CD14-positive monocyte (primary cell): ENCODE measurements at regions not wholly inside any gene's neighbourhood (a gene's known extent, or its start where the extent isn't known, plus 50 kb on each side); places are given as distances from the start of the nearest gene placed in this dataset.

Experiments
- DNase-seq, 3 donors: peaks; one replicate each; pipeline ENCODE4 v3.0.0-alpha.2; 2011 to 2022
- H2AFZ ChIP-seq: 2 replicates; pipeline ENCODE4 v1.6.0; 2012; ENCODE audit warnings: mild to moderate bottlenecking, low read depth, low read length, inconsistent platforms; ENCODE audit not compliant: insufficient read depth, poor library complexity, severe bottlenecking
- H3K27ac ChIP-seq, 2 donors: 1 replicate in 1 of 2; 2 replicates in 1 of 2; pipeline ENCODE4 v1.5.1; 2012 to 2013; ENCODE audit warnings: low read length in 2 of 2, control low read depth in 1 of 2, inconsistent platforms in 1 of 2, low read depth in 1 of 2, mild to moderate bottlenecking in 1 of 2
- H3K27me3 ChIP-seq, 2 donors: one replicate each; pipeline versions ENCODE4 v1.6.0 to v1.6.1; 2011 to 2013; ENCODE audit warnings: low read length in 2 of 2; ENCODE audit not compliant: control insufficient read depth in 2 of 2, insufficient read depth in 2 of 2
- H3K36me3 ChIP-seq, 2 donors: replicated peaks in 1 of 2; 1 replicate in 1 of 2; 2 replicates in 1 of 2; pipeline versions ENCODE4 v1.5.1 to v1.6.1; 2012 to 2013; ENCODE audit warnings: low read length in 2 of 2, control low read depth in 1 of 2, inconsistent platforms in 1 of 2, mild to moderate bottlenecking in 1 of 2; ENCODE audit not compliant: insufficient read depth in 2 of 2, control insufficient read depth in 1 of 2
- H3K4me1 ChIP-seq, 2 donors: 1 replicate in 1 of 2; 2 replicates in 1 of 2; pipeline versions ENCODE4 v1.5.1 to v1.6.1; 2012 to 2013; ENCODE audit warnings: low read length in 2 of 2, control low read depth in 1 of 2, inconsistent platforms in 1 of 2, mild to moderate bottlenecking in 1 of 2, moderate library complexity in 1 of 2; ENCODE audit not compliant: insufficient read depth in 2 of 2, control insufficient read depth in 1 of 2
- H3K4me2 ChIP-seq: replicated peaks from 2 replicates; pipeline ENCODE3; 2012; ENCODE audit warnings: low read length, moderate library complexity, mild to moderate bottlenecking; ENCODE audit not compliant: poor library complexity, severe bottlenecking; ENCODE audit errors: extremely low read depth
- H3K4me3 ChIP-seq, 3 experiments: fragments of 200-600 bp in 1 of 3; sonication (generic) in 1 of 3; replicated peaks in 1 of 3; 1 replicate in 2 of 3; 2 replicates in 1 of 3; pipeline ENCODE4 v1.5.1; 2011 to 2013; ENCODE audit warnings: low read length in 3 of 3, mild to moderate bottlenecking in 3 of 3, control low read depth in 2 of 3, low read depth in 2 of 3, inconsistent platforms in 1 of 3, moderate library complexity in 1 of 3
- H3K79me2 ChIP-seq: 2 replicates; pipeline ENCODE4 v1.6.0; 2012; ENCODE audit warnings: mild to moderate bottlenecking, control low read depth, inconsistent platforms, low read length, moderate library complexity; ENCODE audit not compliant: insufficient read depth
- H3K9ac ChIP-seq: 2 replicates; pipeline ENCODE4 v1.6.0; 2017; ENCODE audit warnings: low read length, mild to moderate bottlenecking; ENCODE audit not compliant: insufficient read depth, poor library complexity, severe bottlenecking
- H3K9me3 ChIP-seq, 2 donors: replicated peaks in 1 of 2; 1 replicate in 1 of 2; 2 replicates in 1 of 2; pipeline versions ENCODE4 v1.5.1 to v1.6.1; 2012 to 2013; ENCODE audit warnings: low read length in 2 of 2, control low read depth in 1 of 2; ENCODE audit not compliant: control insufficient read depth in 1 of 2, insufficient read depth in 1 of 2
- H4K20me1 ChIP-seq: 2 replicates; pipeline ENCODE4 v1.6.0; 2012; ENCODE audit warnings: mild to moderate bottlenecking, low read length, control low read depth, moderate library complexity; ENCODE audit not compliant: insufficient read depth
- H3K27ac Mint-ChIP-seq, 7 donors: one replicate each; pipeline ENCODE4 v1.8.0; 2020; ENCODE audit warnings: mild to moderate bottlenecking in 7 of 7, mixed read lengths in 7 of 7, moderate library complexity in 6 of 7, inconsistent platforms in 2 of 7
- H3K27me3 Mint-ChIP-seq, 3 donors: one replicate each; pipeline ENCODE4 v1.8.0; 2021 to 2022; ENCODE audit warnings: low read depth in 3 of 3, mild to moderate bottlenecking in 3 of 3, mixed read lengths in 3 of 3, moderate library complexity in 3 of 3, inconsistent platforms in 1 of 3
- H3K36me3 Mint-ChIP-seq, 2 donors: one replicate each; pipeline ENCODE4 v1.8.0; 2020; ENCODE audit warnings: mixed read lengths in 2 of 2, inconsistent platforms in 1 of 2, mild to moderate bottlenecking in 1 of 2
- H3K4me1 Mint-ChIP-seq: one replicate; pipeline ENCODE4 v1.8.0; 2020; ENCODE audit warnings: mild to moderate bottlenecking, mixed read lengths
- H3K4me3 Mint-ChIP-seq, 2 donors: one replicate each; pipeline ENCODE4 v1.8.0; 2020; ENCODE audit warnings: mild to moderate bottlenecking in 2 of 2, mixed read lengths in 2 of 2, moderate library complexity in 1 of 2
- H3K9me3 Mint-ChIP-seq, 7 donors: one replicate each; pipeline ENCODE4 v1.8.0; 2020 to 2022; ENCODE audit warnings: mixed read lengths in 7 of 7, mild to moderate bottlenecking in 6 of 7, moderate library complexity in 6 of 7, inconsistent platforms in 2 of 7
- WGBS: methylation state at CpG from one replicate; pipeline ENCODE4 v1.1.5; 2013; ENCODE audit warnings: missing lambda C conversion rate; ENCODE audit not compliant: insufficient coverage; 5-methylcytosine and 5-hydroxymethylcytosine counted together
- intact Hi-C, 2 donors: fragments of 100-400 bp; cut with micrococcal nuclease; formaldehyde crosslinking; loops; one replicate each; pipeline versions ENCODE4 v1.15.0 to v1.15.1; 2023
- TF ChIP-seq, protein P1 (sequence below): fragments of 200-600 bp; IDR thresholded peaks from one replicate; pipeline ENCODE4 v1.8.0; 2022; ENCODE audit warnings: antibody characterized with exemption, mild to moderate bottlenecking

DNA sequence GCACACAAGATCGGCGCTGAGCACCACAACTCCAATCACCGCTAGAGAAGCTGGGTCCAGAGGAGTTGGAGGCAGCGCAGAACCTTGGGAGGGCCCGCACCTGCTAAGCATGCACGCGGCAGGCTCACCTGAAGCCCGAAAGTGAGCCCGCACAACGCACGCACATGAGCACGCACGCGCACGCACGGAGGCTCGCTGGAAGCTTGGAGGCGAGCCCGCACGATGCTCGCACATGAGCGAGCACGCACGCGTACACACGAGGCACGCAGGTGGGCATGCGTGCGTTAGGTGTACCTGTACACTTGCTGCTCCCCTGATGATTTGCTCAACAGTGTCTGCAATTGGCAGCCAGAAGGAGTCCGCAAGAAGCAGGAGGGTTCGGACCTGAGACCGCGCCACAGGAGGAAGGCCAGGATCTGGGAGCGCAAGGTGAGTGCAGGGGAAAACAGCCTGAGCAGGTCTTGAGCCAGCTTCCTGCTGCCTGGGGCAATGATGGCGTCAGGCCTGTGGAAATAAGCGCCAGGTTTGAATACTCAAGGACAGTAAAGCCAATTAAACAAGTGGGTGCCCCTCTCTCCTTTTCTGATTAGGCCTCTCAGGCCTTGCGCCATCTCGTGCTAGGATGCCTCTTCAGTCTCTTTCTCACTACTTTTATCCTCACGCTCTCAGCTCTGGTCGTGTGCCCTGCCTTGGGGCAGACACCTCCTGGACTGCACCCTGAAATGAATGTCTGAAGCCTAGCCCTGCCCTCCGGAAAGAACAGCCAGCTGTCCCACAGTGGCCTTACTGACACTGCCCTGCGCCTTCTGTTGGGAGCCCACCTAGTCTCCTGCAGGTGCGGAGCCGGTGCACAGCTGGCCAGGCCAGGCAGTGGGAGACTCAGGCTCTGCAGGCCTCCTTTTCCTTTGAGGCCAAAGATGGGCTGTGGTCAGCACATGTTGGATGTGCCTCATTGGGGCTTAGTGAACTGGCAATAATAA lies 340.4 kb downstream of the CDC5L start:
- Mint-ChIP-seq H3K4me3 (no peak overlapping the region), H3K27me3 (peaks cover 0 to 1% (median 0%) of the 10 kb centered on the region in 3 donors), H3K4me1 (peaks cover 4% of the 10 kb centered on the region), H3K36me3 (no peaks in the 10 kb centered on the region), H3K27ac (peak overlapping the region in 1 of 7 donors; percentile 1), H3K9me3 (peaks cover 0 to 2% (median 0%) of the 10 kb centered on the region in 7 donors)
- intact Hi-C loops, result no loop called here
- H3K36me3 ChIP-seq, result no peaks in the 10 kb centered on the region
- no peaks in the 10 kb centered on the region for H3K27me3 ChIP-seq
- H3K4me2 ChIP-seq, result no peak overlapping the region
- TF ChIP-seq, protein P1, sequence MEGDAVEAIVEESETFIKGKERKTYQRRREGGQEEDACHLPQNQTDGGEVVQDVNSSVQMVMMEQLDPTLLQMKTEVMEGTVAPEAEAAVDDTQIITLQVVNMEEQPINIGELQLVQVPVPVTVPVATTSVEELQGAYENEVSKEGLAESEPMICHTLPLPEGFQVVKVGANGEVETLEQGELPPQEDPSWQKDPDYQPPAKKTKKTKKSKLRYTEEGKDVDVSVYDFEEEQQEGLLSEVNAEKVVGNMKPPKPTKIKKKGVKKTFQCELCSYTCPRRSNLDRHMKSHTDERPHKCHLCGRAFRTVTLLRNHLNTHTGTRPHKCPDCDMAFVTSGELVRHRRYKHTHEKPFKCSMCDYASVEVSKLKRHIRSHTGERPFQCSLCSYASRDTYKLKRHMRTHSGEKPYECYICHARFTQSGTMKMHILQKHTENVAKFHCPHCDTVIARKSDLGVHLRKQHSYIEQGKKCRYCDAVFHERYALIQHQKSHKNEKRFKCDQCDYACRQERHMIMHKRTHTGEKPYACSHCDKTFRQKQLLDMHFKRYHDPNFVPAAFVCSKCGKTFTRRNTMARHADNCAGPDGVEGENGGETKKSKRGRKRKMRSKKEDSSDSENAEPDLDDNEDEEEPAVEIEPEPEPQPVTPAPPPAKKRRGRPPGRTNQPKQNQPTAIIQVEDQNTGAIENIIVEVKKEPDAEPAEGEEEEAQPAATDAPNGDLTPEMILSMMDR, result no peak
- H4K20me1 ChIP-seq, result no peaks in the 10 kb centered on the region
- 96% methylated on average over 44 of the region's 44 CpGs for whole genome bisulfite sequencing
- no peaks in the 10 kb centered on the region for H3K79me2 ChIP-seq
- no peak overlapping the region for H2AFZ ChIP-seq
- no peaks in the 10 kb centered on the region for H3K9me3 ChIP-seq
- H3K27ac ChIP-seq, result no peak overlapping the region
- no peaks in the 10 kb centered on the region for H3K4me1 ChIP-seq
- DNase-seq, result no peak
- H3K4me3 ChIP-seq, result no peak overlapping the region
- H3K9ac ChIP-seq, result no peak overlapping the region

DNA sequence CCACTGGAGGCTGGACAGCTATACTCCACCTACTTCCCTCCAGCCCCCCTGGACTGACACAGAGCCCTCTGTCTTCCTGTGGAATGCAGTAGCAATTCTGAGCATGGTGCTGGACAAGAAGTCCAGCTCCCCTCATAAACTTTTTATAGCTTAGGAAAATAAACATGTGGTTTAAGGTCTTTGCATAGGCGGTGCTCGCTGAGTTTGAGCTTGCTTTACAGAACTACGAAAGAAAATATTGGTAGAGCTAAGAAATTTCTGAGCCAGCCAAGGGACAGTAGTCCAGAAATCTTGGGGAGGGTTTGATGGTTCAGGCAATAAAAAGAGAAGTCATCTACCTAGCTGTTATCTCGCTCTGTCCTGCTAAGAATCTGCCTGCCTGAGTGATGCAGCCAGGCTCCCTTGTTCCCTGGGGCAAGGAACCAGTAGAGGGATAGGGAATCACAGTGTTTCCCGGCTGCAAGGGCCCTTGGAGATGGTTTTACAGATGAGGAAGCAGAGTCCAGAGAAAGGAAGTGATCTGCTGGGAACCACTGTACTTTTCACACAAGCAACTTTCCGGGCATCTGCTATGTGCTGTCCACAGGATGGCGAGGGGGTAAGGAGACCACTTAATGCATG lies 343.4 kb downstream of the CDC5L start:
- TF ChIP-seq, protein P1, result no peak
- H2AFZ ChIP-seq, result no peak overlapping the region
- H3K9me3 ChIP-seq, result no peaks in the 10 kb centered on the region
- H3K4me1 Mint-ChIP-seq, result peaks cover 3% of the 10 kb centered on the region
- H3K4me1 ChIP-seq, result no peaks in the 10 kb centered on the region
- H3K36me3 ChIP-seq, result no peaks in the 10 kb centered on the region
- H3K27ac Mint-ChIP-seq, result no peak overlapping the region
- H3K4me3 ChIP-seq, result no peak overlapping the region
- no peak overlapping the region for H3K9ac ChIP-seq
- no peaks in the 10 kb centered on the region for H4K20me1 ChIP-seq
- 96% methylated on average over 5 of the region's 7 CpGs for WGBS
- H3K79me2 ChIP-seq, result no peaks in the 10 kb centered on the region
- no peak overlapping the region for H3K27ac ChIP-seq
- H3K27me3 ChIP-seq, result no peaks in the 10 kb centered on the region
- H3K4me2 ChIP-seq, result no peak overlapping the region
- H3K36me3 Mint-ChIP-seq, result no peaks in the 10 kb centered on the region
- H3K9me3 Mint-ChIP-seq, result peaks cover 0 to 2% (median 0%) of the 10 kb centered on the region in 7 donors
- DNase-seq, result no peak
- no peak overlapping the region for H3K4me3 Mint-ChIP-seq
- intact Hi-C loops, result no loop called here
- peaks cover 0 to 1% (median 1%) of the 10 kb centered on the region in 3 donors for H3K27me3 Mint-ChIP-seq
